Activated naive CD4-positive, alpha-beta T cell (primary cell): ENCODE measurements at regions not wholly inside any gene's neighbourhood (a gene's known extent, or its start where the extent isn't known, plus 50 kb on each side); places are given as distances from the start of the nearest gene placed in this dataset.
"Not testable (repeated sequence)": the region's sequence is repeated elsewhere in the genome, so short reads cannot be mapped to it uniquely, and the experiment has no call there.

Experiments
- DNase-seq, 4 experiments: peaks; one replicate each; lab custom pipeline; 2025; lab: John Stamatoyannopoulos, UW

DNA sequence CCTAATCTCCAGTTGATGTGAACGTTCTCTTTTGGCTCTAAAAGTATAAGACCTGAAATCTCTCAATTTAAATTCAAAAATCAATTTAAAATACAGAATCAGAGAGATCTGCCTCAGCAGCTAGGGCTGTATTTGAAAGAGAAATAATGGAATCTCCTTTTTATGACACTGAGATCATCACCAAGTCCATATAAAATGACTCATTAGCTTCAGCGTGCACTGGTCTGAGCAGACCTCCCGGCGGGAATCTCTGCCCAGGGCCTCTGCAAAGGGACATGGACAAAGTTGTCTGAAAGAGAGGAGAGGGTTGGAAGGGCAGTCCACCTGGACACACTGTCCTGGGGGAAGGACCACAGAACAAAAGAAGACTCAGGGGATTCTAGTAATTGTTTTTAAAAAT, 855.6 kb downstream of the EFNB2 start:
- DNase-seq = no peak

DNA sequence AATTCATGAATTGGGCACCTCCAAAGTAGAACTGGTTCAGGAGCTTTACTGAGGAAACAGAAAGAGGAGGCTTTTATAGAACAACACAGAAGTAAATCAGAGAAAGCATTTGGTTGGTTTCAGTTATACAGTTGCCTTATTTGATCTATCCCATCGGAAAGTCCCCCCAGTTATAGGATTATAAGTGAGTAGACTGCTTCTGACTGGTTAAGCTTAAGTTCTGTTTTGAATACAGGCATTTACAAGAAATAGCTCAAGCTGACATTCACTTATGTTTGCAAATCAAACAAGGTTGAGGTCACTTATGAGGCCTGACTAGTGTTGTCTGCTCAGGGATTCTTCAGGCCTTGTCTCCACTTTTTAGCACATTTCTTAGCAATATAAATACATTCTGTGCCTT, 857.4 kb downstream of the EFNB2 start:
- DNase-seq = no peak

DNA sequence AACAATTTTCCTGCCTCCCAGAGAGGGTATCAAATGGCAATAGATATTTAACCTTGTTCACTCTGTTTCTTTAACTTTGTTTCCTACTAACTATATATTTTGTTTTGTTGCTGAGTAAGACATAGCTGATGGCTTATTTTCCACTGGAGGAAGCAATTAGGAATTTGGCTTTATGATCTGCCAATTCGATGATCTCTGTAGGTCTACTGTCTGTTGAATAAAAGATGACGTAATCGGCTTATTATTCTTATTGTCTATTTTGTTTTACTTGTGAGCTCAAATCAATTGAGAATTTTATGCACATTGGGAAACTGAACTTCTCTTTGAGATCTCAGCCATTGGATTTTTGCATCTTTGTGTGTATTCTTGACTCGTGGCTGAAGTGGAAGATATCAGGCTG, 862.6 kb downstream of the EFNB2 start:
- DNase-seq = no peak

DNA sequence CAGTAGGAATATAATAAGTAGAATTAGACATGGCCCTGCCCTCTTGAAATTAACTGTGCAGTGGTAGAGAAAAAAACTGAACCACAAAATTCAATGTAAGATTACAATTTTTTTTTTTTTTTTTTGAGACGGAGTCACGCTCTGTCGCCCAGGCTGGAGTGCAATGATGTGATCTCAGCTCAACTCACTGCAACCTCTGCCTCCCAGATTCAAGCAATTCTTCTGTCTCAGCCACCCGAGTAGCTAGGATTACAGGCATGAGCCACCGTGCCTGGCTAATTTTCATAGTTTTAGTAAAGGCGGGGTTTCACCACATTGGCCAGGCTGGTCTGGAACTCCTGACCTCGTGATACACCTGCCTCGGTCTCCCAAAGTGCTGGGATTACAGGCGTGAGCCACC, 864.3 kb downstream of the EFNB2 start:
- DNase-seq = not testable (repeated sequence)

DNA sequence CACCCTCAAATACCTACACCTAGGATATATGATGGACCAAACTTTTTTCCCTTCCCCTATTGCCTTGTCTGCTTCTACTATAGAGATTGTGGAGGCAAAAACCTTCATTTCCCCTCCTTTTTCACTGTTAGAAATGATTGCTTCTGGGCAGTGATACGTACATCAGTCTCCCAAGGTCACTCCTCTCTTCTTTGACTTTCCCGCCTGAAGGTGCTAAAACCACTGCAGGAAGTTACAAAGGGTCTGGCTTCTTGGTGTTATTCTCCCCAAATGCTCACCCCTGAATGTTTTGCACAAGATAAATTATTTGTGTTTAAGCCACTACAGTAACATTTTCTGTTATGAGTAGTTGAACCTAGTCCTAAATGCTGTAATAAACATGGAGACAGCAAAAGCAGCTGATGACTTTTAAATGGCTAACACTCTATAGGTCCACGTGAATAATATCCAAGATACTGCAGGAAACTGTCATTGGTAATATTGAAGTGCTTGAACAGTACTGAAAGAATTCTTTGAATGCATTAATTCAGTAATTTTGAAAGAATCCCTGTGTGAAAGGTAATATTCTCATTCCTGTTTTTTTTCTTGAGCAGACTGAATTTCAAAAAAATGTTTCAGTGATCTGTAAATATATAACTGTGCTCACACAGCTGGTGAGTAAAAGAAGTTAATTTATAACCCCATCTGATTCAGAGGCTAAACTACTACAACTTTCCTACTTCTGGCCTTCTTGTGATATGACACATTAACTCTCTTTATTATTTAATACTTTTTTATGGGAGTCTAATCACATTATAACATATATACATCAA, 865.1 kb downstream of the EFNB2 start:
- no peak for DNase-seq

DNA sequence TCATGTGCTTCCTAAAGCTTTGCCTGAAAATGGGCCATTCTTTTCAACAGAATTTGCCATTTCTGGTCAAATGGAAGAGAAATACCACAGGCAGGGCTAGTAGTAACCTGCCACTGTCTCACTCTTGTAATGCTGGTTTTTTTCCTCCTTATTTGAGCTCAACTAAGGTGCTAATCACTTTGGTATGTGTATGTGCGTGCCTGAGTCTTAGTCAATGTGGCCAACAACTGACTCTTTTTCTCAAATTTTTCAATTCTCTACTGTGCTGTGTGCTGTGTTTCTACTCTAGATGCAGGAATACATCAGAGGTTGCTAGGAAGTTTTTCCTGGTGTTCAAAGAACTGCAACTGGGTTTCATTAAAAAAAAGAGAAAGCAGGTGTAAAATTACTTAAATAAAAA, 870.2 kb downstream of the EFNB2 start:
- no peak for DNase-seq

DNA sequence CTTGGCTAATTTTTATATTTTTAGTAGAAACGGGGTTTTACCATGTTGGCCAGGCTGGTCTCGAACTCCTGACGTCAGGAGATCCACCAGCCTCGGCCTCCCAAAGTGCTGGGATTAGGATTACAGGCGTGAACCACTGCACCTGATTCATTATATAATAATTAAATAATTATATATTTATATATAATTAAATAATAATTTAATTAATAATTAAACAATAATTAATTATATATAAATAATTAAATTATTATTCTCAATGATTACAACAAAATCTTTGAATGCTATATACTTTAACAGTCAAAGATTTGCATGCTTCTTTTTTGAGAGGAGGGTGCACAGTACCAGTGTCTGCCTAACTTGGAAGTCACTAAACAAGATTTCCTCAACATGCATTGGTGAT, 872.3 kb downstream of the EFNB2 start:
- DNase-seq = no peak

DNA sequence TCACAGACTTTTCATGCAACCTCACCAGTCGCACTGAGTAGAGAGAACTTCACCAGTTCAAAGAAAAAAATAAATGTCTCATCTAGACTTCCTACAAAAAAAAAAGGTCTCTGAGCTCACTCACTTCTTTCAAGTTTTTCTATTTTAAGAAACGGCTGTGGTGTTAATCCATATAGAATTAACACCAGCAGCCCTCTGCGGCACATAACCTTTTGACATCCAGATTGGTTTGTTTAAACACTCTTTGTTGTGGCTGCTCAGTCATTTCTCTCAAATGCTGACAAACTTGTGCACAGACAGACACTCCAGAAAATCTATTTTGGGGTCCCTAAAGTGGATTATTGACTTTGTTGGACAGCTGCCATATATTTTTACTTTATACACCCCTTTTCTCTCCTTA, 874.9 kb downstream of the EFNB2 start:
- DNase-seq = no peak

DNA sequence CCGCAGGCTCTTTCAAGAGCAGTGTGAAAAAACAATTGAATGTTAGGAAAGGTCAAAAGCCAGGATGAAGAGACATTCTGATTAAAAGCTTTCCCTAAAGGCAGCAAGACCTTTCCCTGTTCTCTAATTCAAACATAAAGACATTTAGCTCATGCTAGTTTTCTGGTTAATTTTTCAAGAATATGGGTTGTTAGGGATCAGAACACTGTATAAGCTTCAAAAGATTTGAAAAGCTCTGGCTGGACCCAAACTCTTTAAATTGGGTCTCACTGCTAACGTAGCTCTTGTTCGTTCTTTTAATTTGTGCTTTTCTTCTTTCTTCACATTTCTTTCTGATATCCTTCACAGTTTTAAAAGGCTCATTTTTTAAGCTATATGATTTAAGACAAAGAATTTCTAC, 877.0 kb downstream of the EFNB2 start:
- no peak for DNase-seq

DNA sequence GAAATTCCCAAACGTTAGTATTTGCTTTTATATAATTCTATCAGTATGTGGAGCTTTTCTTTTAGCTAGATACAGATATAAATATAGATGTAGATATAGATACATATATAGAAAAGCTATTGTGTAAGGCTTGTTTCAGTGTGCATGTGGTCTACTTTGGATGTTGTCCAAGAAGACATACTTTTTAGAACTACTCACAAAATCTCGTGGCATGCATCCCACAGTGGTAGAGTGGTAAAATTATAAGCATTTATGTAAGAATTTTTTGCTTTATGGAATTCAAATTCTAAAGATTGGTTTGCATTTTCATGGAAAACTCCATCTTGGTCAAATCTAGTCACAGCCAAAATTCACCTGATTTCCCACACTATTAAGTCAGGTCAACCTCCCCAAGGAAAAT, 880.4 kb downstream of the EFNB2 start:
- DNase-seq = no peak

DNA sequence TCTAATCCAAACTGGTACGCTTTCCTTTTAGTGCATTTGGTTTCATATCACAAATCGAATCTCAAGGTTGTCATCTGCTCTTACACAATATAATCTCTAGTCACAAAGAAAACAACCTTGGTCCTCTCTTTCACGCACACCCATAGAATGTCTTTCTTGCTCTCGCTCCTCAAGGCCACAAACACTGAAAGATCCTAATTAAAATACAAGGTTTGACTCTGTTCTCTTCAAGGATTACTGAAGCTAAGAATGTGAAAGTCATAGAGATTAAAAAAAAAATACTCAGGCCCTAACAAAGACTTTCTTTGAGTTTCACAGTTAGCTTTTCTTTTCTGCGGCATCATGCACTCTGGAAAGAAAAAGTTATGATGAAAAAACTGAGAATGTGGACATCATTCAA, 891.5 kb downstream of the EFNB2 start:
- DNase-seq = no peak

DNA sequence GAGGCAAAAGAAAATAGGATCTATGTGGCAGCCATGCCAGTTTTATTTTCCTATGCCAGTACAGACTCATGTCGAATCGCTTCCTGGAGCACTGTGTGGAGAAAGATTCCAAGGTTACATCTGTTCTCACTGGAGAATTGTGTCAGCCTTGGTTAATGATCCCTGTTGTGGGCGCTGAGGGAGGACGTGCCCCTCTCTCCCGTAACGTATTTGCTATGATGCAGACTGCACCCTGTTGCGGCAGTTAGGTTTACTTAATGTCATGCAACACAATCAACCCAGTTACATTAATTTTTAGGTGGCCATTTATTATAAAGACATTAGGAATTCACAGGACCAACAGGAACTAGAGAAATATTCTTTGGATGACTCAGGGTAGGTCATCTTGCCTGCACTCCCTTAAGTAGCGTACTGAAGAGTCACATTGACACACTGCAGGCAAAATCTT, 892.9 kb downstream of the EFNB2 start:
- no peak for DNase-seq

DNA sequence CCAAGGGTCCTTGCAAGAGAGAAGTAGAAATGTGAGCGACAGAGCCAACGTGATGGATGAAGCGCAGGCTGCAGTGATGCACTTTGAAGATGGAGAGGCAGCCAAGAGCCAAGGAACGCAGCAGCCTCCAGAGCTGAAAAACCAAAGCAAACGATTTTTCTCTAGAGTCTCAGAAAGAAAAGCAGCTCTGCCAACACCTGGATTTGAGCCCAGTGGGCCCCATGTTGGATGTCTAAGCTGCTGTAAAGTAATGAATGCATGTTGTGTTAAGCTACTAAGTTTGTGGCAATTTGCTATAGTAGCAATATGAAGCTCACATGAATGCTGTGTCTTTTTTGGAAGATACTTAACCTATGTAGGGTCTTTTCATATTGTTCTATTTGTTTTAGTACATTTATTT, 894.3 kb downstream of the EFNB2 start:
- no peak for DNase-seq

DNA sequence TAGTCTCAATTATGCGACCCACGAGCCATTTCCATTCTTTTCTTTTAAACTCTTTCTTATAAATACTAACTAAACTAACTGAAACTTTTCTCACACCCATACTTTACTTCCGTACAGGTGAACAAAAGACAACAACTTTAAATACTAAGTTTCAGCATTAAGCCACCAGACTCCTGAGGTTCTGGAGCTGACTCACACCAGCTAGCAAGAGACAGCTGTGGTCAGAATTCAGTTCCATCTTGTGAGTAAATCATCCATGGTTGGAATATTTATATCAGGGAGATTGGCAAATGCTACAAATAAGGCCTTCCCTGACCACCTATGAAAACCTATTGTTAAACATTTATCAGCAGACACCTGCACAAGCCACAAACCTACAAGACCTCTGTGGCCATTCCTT, 897.0 kb downstream of the EFNB2 start:
- no peak for DNase-seq

DNA sequence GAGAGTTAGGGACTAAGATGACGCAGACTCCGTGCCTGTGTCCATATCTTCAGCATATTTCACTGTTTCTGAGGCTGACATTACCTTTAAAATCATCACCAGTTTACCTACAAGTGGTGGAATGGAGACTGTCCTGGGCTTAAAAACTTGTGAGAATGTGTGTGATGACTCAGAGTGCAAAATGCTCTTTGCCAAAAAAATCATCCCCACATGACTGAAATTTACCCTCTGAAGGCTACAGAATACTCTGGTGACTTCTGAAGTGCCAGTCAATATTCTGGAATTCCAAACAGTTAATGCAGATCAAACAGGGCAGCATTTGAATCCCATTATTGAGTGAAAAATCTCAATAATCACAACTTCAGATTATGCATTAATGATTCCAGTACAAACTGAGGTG, 901.4 kb downstream of the EFNB2 start:
- DNase-seq = no peak

DNA sequence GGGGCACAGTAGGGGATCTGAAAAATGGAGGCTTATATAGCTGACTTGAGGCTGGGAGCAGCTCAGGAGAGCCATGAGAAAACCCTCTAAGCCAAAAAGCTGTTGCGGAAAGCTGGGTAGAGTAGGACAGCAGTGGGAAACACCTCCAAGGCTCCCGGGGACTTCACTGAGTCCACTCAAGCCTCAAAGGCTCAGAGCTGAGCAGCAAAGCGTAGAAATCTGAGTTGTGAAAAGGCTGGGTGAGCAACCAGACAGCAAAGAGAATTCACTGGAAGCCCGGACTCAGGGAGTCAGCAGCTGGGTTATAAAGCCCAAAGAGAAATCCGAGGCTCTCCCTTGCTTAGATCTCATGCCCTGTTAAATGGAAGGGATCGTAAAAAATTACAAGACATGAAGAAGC, 905.0 kb downstream of the EFNB2 start:
- DNase-seq = no peak

DNA sequence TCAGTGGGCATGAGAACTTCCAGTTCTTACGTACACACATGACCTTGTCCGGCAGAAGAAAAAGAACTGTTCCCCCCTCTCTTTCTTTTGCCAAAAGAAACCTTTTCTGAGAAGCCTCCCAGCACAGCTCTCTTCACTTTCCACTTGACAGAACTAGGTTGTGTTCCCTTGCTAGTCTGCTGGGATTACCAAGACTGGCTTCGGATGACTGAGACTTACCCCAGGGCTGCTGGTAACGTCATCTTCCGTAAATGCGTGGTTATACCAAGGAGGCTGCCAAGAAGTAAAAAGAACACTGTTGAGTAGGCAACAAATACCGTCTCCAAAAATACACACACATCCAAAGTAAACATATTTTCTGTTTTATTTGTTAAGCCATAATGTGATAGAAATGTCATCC, 908.2 kb downstream of the EFNB2 start:
- DNase-seq = no peak

DNA sequence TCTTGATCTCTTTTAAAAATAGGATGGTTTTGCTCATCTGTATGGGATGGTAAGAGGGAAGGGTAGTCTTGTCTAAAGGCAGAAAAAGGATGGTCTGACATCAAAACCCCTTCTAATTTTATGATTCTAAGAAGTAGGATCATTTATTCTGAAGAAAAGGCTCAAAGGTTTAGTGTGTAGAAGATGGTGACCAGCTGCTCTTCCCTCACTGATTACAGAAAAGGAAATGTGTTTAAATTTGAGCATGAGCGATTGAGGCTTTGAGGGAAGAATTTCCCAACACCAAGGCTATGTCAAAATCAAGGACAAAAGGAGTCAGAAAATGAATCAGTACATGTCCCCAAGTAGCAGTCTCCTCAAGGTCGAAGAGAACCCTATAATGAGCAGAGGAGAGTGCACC, 909.8 kb downstream of the EFNB2 start:
- DNase-seq = no peak

DNA sequence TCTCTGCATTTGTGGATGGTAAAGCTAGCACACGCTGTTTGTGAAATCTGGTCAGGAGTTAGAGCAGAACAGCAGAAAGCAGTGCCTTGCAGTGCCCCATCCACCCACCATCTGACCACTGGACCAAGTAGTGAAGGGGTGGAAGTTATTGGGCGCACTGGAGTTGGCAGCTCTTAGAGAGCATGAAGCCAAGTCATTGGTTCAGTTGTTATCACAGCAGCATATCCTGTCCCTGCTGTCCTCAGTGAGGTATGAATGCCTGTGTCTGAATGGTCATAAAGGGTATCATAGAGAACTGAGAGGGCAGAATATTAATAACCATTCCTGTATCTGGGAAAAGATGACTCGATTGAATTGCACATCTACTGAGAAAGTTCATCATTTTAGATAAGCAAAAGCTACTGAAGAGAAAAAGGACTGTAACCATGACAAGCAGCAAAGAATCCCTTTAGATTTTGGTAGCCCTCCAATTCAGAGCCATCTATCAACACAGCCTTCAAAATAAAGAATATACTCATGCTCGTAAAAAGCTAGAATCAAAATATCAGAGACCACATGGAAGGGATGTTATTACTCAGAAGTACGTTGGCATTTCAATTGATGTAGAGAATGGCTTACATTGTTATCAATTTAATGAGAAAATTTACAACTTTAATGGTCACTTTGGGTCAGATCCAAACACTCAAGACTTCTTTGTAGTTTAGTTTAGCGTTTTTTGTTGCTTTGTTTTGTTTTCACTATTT, 919.0 kb downstream of the EFNB2 start:
- DNase-seq = no peak

DNA sequence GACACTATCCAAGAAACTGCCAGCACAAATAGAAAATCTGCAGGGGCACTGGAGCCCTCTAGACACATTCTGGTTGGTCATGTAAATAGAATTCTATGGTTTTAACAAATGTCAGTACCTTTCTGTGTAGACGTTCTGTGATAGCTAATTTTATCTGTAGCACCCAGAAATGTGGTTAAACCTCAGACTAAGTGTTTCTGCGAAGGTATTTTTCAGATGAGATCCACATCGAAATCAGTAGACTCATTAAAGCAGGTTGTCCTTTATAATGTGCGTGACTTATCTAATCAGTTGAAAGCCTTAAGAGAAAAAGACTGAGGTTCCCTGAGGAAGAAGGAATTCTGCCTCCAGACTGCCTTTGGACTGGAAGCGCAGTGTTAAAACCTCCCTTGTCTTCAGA, 922.9 kb downstream of the EFNB2 start:
- DNase-seq = no peak

DNA sequence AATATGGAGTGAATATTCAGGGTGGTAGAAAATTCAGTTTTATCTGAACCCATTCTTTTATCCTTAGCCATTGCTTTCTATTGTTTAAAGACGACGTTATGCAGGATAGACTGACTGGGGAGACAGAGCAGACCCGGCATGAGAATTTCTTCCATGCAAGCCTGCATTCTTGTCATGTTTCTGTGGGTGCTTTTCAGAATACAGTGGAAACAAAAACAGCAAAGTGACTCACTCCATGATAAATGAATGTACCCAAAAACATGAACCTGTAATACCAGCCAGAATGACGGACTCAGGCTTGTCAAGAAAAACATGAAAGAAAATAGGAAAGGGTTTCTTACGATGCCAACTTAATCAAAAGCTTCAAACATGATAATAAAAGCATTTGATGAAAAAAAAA, 924.0 kb downstream of the EFNB2 start:
- DNase-seq = no peak

DNA sequence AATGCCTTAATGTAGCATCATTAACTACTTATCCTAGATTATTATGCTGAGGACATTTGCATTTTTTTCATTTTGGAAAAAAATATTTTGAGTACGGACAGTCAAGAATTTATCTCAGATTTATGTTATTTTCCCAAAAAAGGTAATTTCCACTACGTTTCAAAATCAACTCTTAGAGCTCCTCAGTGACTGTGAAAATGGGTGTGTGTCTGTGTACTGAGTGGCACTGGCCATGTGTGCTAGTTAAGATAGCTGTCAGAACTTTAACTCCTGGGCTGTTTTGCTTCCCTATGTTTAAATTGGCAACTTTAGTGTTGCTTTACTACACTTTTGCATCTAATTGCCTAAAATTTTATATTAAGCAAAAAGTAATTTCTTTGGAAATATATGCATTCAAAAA, 927.4 kb downstream of the EFNB2 start:
- DNase-seq = no peak

DNA sequence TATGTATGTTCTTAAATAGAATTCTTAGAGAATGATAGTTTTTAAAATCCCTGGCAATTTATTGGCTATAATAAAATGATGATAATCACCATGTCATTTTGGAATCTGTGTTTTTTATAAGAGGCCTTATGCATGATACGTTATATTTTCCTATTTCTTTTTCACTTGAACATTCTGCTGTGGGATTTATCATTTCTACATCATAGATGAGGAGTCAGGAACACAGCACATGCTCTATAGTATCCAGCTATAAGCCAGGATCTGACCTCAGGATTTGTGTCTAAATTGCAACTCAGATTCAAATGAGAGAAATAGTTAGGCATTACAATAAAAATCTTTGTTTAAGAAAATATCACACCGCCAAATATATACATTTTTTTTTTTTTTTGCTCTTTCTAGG, 928.0 kb downstream of the EFNB2 start:
- DNase-seq = no peak

DNA sequence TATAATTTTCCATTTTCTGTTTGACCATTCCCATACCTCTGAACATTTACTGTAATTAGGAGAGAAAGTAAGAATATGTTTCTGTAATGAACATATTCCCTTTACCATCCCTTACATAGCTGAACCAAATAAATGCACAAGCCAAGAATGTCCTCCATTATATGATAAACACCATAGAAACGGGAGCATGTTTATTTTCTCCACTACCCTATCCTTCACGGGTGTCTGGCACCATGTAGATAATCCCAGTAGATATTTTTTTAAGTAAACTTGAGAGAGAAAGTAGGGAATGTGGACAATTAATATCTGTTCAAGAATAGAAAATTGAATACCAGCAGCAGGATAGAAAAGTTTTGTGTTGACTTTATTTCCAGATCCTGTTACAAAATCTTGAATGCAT, 928.4 kb downstream of the EFNB2 start:
- DNase-seq = no peak
